ENCODE measurements at regions not wholly inside any gene's neighbourhood (a gene's known extent, or its start where the extent isn't known, plus 50 kb on each side); places are given as distances from the start of the nearest gene placed in this dataset.

- TF ChIP-seq RERE (CRISPR knock-in tag; IDR thresholded peaks at IDR 0.05; ENCODE audit: borderline replicate concordance) = no peak
- TF ChIP-seq NFYB (IDR thresholded peaks at IDR 0.05; ENCODE audit: extremely low read depth, insufficient read length) = no peak
- TF ChIP-seq HDGF (IDR thresholded peaks at IDR 0.05) = no peak
- no peak for TF ChIP-seq POLR3A (IDR thresholded peaks at IDR 0.05; ENCODE audit: borderline replicate concordance, extremely low read depth, insufficient read depth, insufficient read length)
Observed at GRCh38 chr20:23244916-23245552, 105.6 kb upstream of the NXT1 start (continued).
